ENCODE measurements at regions not wholly inside any gene's neighbourhood (a gene's known extent, or its start where the extent isn't known, plus 50 kb on each side); places are given as distances from the start of the nearest gene placed in this dataset.
A peak's percentile ranks its signal among the peaks of the same experiment; 100 is the strongest.

DNA sequence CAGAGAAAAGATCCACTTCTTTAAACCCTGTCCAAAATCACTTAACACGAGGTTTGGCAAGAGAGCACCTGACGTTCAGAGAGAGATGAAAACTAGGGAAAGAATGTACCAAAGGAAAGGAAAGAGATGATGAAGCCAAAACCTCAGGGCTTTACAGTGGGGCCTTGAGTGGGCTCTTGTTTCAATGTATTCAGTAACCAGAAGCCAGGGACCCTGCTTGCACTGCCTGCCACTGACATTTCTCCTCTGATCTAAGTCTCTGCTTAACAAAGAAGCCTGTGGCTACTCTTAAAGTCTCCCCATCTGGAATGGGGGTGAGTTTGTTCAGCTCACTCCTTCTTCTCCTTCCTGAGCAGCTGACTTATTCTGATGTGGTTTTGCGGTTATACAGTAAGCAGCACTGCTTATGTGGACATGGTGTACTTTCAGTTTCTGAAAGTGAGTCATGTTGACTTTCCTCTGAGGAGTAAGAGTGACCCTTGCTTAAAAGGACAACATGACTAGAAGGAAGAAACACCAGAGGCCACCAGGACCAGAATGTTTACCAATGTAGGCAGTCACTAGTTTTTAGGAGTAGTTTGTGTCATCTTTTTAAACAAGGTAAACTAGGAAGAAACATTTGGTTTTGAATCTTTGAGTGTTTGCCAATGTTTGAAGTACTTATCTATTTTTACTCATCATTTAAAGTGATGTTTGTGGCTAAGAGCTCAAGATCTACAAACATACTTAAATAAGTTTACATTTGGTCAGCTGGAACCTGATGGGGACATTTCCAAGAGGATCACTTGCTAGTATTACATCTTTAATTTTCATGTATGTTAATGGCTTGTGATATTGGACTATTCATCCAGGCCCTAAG lies 87.4 kb downstream of the FASLG start (continued):
- TF ChIP-seq, protein P1, sequence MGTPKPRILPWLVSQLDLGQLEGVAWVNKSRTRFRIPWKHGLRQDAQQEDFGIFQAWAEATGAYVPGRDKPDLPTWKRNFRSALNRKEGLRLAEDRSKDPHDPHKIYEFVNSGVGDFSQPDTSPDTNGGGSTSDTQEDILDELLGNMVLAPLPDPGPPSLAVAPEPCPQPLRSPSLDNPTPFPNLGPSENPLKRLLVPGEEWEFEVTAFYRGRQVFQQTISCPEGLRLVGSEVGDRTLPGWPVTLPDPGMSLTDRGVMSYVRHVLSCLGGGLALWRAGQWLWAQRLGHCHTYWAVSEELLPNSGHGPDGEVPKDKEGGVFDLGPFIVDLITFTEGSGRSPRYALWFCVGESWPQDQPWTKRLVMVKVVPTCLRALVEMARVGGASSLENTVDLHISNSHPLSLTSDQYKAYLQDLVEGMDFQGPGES (IDR thresholded peaks at IDR 0.05; ENCODE audit: low read depth, low read length): no peak
- TF ChIP-seq NRF1 (IDR thresholded peaks at IDR 0.05; ENCODE audit: low read depth, low read length): no peak
- no peak for TF ChIP-seq USF1 (IDR thresholded peaks at IDR 0.05; ENCODE audit: borderline replicate concordance, low read depth)
- peak; percentile 96 for TF ChIP-seq RXRA (IDR thresholded peaks at IDR 0.05; ENCODE audit: borderline replicate concordance, low read depth)
- TF ChIP-seq, protein P2, sequence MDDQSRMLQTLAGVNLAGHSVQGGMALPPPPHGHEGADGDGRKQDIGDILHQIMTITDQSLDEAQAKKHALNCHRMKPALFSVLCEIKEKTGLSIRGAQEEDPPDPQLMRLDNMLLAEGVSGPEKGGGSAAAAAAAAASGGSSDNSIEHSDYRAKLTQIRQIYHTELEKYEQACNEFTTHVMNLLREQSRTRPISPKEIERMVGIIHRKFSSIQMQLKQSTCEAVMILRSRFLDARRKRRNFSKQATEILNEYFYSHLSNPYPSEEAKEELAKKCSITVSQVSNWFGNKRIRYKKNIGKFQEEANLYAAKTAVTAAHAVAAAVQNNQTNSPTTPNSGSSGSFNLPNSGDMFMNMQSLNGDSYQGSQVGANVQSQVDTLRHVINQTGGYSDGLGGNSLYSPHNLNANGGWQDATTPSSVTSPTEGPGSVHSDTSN (IDR thresholded peaks at IDR 0.05): peak; percentile 74
- peak; percentile 86 for TF ChIP-seq JUND (IDR thresholded peaks at IDR 0.05)
- no peak for TF ChIP-seq SIN3A (IDR thresholded peaks at IDR 0.05; ENCODE audit: borderline replicate concordance, low read depth, low read length)
- no peak for TF ChIP-seq FOXJ3 (CRISPR knock-in tag; IDR thresholded peaks at IDR 0.05)
- TF ChIP-seq NFIC (IDR thresholded peaks at IDR 0.05; ENCODE audit: borderline replicate concordance): peak; percentile 75
- no peak for TF ChIP-seq RCOR1 (IDR thresholded peaks at IDR 0.05; ENCODE audit: low read length)

DNA sequence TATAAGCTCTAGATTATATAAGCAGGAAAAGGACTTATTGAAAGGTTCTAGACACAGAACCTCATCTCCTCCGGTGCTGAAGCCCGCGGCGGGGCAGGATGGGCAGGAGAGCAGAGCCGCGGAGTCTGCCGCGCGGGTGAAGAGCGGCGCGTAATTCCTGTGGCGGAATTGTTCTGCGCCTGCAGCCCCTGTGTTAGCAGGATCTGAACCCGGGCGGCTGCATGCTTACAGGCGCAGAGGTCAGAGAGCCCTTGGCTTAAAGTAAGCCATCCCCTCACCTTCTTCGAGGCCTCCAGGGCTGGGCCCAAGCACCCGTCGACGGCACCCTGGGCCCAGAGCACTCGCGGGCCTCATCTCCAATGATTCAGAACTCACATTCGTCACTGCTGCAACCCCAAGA lies 89.3 kb downstream of the FASLG start:
- H3K27me3 ChIP-seq (ENCODE audit: insufficient read depth): no peaks in the 10 kb centered on the region
- peaks cover 15% of the 10 kb centered on the region for H3F3A ChIP-seq (replicated peaks; ENCODE audit: insufficient read depth)
- H3K4me2 ChIP-seq: no peak overlapping the region
- TF ChIP-seq YY1 (IDR thresholded peaks at IDR 0.05; ENCODE audit: low read depth) (no peak), MAX (IDR thresholded peaks at IDR 0.05; ENCODE audit: low read depth) (no peak), GATA2 (CRISPR knock-in tag; IDR thresholded peaks at IDR 0.05) (no peak)
- H3K9me3 ChIP-seq: no peaks in the 10 kb centered on the region
- POLR2A ChIA-PET: no interaction called here
- H3K4me3 ChIP-seq (ENCODE audit: low read depth in 2 of 2, low read length in 1 of 2): no peak overlapping the region
- 92% methylated on average over 17 of the region's 24 CpGs for WGBS (ENCODE audit: low lambda C conversion rate)
- DNase-seq: no peak
- H2AFZ ChIP-seq (ENCODE audit: low read depth): no peak overlapping the region
- H3K27ac ChIP-seq (ENCODE audit: low read depth in 2 of 2, low read length in 1 of 2): no peak overlapping the region
- no peaks in the 10 kb centered on the region for H3K79me2 ChIP-seq (ENCODE audit: insufficient read depth)
- H3K36me3 ChIP-seq (replicated peaks in 1 of 2; ENCODE audit: control insufficient read depth in 1 of 2, insufficient read depth in 2 of 2, low read length in 1 of 2): no peaks in the 10 kb centered on the region
- CTCF ChIA-PET: interaction anchor here (1.0 kb wide), 1 partner anchor 454 kb away, joined by 4 read pairs; no protein-coding TSS in a partner anchor
- no peaks in the 10 kb centered on the region for H3K9me2 ChIP-seq
- H3K4me1 ChIP-seq (ENCODE audit: control insufficient read depth in 1 of 2, insufficient read depth in 2 of 2, low read depth in 1 of 2, low read length in 1 of 2): no peaks in the 10 kb centered on the region; a peak in 2 of 4 replicates
- H3K9ac ChIP-seq: no peak overlapping the region
- no peaks in the 10 kb centered on the region for H4K20me1 ChIP-seq (ENCODE audit: insufficient read depth)

All from SK-N-SH (cell line).